ENCODE measurements at regions not wholly inside any gene's neighbourhood (a gene's known extent, or its start where the extent isn't known, plus 50 kb on each side); places are given as distances from the start of the nearest gene placed in this dataset.

DNA sequence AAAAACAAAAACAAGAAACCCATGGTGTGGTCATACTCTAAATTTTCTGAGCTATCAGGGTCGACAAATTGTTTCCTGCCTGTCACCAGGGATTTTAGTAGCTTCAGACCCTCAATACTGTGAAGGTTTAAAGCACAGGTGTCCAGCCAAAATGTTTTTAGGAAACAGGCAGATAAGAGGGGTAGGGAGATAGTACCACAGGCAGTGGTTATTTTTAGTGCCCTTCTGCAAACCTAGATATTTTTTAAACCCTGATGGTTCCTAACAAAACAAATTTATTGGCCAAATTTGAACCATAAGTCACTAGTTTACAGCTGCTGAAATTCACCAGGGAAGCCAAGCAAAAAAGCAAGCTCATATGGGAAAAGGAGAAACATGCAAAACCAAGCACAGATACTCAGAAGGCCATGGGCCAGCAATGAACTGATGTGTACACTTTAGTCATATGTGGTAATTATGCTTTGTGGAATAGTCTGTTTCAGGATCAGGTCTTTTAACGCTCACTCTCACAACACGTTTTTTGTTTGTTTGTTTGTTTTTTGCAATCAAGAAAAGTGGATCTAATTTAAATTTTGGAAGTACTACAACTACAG, 156.8 kb upstream of the STK17B start:
- TF ChIP-seq, protein P1, sequence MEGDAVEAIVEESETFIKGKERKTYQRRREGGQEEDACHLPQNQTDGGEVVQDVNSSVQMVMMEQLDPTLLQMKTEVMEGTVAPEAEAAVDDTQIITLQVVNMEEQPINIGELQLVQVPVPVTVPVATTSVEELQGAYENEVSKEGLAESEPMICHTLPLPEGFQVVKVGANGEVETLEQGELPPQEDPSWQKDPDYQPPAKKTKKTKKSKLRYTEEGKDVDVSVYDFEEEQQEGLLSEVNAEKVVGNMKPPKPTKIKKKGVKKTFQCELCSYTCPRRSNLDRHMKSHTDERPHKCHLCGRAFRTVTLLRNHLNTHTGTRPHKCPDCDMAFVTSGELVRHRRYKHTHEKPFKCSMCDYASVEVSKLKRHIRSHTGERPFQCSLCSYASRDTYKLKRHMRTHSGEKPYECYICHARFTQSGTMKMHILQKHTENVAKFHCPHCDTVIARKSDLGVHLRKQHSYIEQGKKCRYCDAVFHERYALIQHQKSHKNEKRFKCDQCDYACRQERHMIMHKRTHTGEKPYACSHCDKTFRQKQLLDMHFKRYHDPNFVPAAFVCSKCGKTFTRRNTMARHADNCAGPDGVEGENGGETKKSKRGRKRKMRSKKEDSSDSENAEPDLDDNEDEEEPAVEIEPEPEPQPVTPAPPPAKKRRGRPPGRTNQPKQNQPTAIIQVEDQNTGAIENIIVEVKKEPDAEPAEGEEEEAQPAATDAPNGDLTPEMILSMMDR (IDR thresholded peaks at IDR 0.05; ENCODE audit: control extremely low read depth, extremely low read depth, low read depth, missing control alignments) = no peak
- ChIA-PET POLR2A (interaction anchor here (0.6 kb wide), 1 partner anchor 188 kb away, joined by 13 read pairs; no protein-coding TSS in a partner anchor), CTCF (interaction anchor here (1.0 to 2.8 kb wide), 7 partner anchors 9 to 126 kb away, joined by 3 to 9 read pairs (median 5); no protein-coding TSS in a partner anchor)
- no peak for DNase-seq (ENCODE audit: extremely low spot score)

DNA sequence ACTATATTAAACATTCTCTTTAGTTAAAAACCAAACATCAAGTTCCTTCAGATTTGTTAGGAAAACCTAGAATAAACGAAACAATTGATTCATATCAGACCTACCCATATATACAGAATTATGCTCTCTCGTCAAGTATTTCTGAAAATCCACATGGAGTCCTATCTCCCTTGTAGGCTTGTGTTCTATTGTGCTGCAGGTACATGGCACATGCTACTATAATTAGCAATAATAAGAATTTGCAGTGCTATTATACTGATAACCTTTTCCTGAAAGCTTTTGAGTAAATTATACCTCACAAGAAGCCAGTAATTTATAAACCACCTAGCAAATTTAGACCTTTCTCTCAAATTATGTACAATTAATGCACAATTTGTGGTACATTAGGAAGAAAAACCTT, 158.6 kb upstream of the STK17B start:
- ChIA-PET POLR2A (no interaction called here), CTCF (interaction anchor here (1.2 kb wide), 1 partner anchor 21 kb away, joined by 3 read pairs; no protein-coding TSS in a partner anchor)
- TF ChIP-seq, protein P1 (IDR thresholded peaks at IDR 0.05; ENCODE audit: control extremely low read depth, extremely low read depth, low read depth, missing control alignments) = no peak
- DNase-seq (ENCODE audit: extremely low spot score) = no peak

DNA sequence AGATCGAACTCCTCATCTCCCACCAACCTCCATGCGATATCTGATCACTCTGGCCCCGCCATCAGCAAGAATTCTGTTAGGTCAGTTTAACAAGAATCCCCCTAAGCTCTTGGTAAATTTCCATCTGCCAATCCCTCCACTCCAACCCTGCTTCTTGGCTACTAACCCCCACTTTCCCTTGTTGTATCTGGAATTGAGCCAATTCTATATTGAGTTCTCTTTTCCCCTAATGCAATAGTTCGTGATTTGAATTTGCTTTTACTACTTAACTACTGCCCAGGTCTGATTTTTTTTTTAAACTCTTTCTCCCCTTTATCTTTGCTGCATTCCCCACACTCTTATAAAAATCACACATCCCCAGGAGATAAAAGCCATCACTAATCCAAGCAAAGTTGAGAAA, 159.3 kb upstream of the STK17B start:
- CTCF ChIA-PET = interaction anchor here (1.2 to 1.4 kb wide), 2 partner anchors 8 to 20 kb away, joined by 3 read pairs; no protein-coding TSS in a partner anchor
- TF ChIP-seq, protein P1 (IDR thresholded peaks at IDR 0.05; ENCODE audit: control extremely low read depth, extremely low read depth, low read depth, missing control alignments) = no peak
- DNase-seq (ENCODE audit: extremely low spot score) = no peak
- POLR2A ChIA-PET = no interaction called here

DNA sequence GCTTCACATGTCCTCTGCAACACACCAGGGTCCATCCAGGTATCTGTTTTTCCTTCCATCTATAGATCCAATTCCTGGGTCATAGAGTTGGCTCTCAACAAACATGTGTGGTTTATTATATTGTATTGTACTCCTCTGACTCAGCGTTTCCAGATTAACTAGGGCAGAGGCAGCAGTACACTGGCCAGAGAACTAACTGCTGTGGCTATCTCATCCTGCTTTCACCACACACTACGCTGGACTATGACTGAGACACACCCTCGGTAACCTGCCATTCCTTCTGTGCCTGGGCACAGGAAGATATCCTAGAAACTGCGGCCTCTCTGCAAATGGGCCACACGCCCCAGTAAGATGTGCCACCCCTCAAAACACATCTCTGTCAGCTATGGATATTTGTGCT, 159.8 kb upstream of the STK17B start:
- TF ChIP-seq, protein P1 (IDR thresholded peaks at IDR 0.05; ENCODE audit: control extremely low read depth, extremely low read depth, low read depth, missing control alignments) = no peak
- DNase-seq (ENCODE audit: extremely low spot score) = no peak
- ChIA-PET CTCF (interaction anchor here (1.4 to 1.7 kb wide), 2 partner anchors 9 to 13 kb away, joined by 3 to 6 read pairs; no protein-coding TSS in a partner anchor), POLR2A (no interaction called here)

DNA sequence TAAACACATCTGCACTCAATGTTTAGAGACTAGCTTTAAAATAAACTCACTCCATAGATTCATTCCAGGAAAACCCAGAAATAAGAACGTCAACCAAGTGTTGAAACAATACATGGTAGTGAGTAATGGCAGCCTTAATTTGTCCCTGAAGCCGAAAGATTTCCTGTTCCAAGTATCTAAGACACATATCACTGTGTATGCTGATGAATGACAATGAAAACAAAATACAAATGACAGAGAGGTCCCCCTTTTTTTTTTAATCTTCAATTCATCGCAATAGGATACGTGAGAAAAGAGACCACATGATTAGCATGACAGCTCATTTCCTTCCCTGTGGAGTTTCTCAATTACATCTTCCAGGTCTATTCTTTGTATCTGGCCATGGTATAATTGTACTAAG, 160.5 kb upstream of the STK17B start:
- no peak for DNase-seq (ENCODE audit: extremely low spot score)
- ChIA-PET CTCF (interaction anchor here (1.1 to 1.7 kb wide), 3 partner anchors 10 to 75 kb away, joined by 3 to 6 read pairs (median 4); no protein-coding TSS in a partner anchor), POLR2A (no interaction called here)
- TF ChIP-seq, protein P1 (IDR thresholded peaks at IDR 0.05; ENCODE audit: control extremely low read depth, extremely low read depth, low read depth, missing control alignments) = no peak

DNA sequence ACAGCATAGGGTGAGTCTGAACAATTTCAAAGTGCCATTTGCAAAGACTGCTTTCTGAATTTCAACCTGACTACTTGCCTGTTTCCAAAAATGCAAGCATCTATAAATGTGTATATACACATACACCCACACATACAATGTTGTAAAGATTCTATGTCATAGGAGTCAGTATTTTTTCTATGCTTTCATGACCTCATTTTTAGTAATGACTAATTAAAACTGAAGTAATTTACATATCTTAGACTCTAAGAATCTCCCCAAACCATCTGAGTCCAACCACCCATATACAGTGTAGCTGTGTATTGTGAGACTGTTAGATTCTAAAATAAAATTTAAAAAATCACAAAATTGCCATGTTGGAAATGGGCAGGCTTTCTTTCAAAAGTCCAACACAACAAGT, 162.0 kb upstream of the STK17B start:
- TF ChIP-seq, protein P1 (IDR thresholded peaks at IDR 0.05; ENCODE audit: control extremely low read depth, extremely low read depth, low read depth, missing control alignments) = no peak
- no peak for DNase-seq (ENCODE audit: extremely low spot score)
- CTCF ChIA-PET = interaction anchor here (1.3 to 2.9 kb wide), 2 partner anchors 26 to 120 kb away, joined by 4 to 7 read pairs; no protein-coding TSS in a partner anchor
- POLR2A ChIA-PET = no interaction called here

All from GM10248 (cell line).